ENCODE measurements at regions not wholly inside any gene's neighbourhood (a gene's known extent, or its start where the extent isn't known, plus 50 kb on each side); places are given as distances from the start of the nearest gene placed in this dataset.
"Not testable (repeated sequence)": the region's sequence is repeated elsewhere in the genome, so short reads cannot be mapped to it uniquely, and the experiment has no call there.

DNA sequence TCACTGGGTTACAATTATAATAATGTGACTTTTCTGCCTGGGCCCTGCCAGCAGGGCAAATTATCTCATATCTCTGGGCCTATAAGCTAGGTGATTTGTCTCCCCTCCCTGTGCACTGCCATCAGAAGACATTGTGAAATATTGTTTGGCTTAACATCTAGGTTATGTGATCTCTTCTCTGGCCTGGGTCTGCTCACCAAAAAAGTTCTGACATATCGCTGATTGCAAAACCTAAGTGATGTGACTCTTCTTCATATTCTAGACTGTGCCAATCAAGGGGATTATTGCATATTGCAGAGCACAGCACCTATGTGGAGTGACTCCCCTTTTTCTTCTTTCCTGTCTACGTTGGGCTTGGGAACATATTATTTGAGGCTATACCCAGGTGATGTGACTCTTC is 1123.1 kb upstream of the AMELY start:
- DNase-seq (ENCODE audit: low read depth in 1 of 2, low spot score in 1 of 2), result no peak
- H3K4me1 ChIP-seq (ENCODE audit: low read depth), result no peaks in the 10 kb centered on the region
- no peak overlapping the region for H3K27ac ChIP-seq
- no peak overlapping the region for H3K4me3 ChIP-seq
- TF ChIP-seq, protein P1, sequence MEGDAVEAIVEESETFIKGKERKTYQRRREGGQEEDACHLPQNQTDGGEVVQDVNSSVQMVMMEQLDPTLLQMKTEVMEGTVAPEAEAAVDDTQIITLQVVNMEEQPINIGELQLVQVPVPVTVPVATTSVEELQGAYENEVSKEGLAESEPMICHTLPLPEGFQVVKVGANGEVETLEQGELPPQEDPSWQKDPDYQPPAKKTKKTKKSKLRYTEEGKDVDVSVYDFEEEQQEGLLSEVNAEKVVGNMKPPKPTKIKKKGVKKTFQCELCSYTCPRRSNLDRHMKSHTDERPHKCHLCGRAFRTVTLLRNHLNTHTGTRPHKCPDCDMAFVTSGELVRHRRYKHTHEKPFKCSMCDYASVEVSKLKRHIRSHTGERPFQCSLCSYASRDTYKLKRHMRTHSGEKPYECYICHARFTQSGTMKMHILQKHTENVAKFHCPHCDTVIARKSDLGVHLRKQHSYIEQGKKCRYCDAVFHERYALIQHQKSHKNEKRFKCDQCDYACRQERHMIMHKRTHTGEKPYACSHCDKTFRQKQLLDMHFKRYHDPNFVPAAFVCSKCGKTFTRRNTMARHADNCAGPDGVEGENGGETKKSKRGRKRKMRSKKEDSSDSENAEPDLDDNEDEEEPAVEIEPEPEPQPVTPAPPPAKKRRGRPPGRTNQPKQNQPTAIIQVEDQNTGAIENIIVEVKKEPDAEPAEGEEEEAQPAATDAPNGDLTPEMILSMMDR (IDR thresholded peaks at IDR 0.05; ENCODE audit: low read depth, low read length), result no peak
- no peaks in the 10 kb centered on the region for H3K36me3 ChIP-seq
- H3K9me3 ChIP-seq (ENCODE audit: low read depth), result no peaks in the 10 kb centered on the region
- H3K27me3 ChIP-seq, result no peaks in the 10 kb centered on the region

GRCh38 chrY:8033200-8033599 is 1121.6 kb upstream of the AMELY start:
- Histone ChIP-seq H3K36me3 (no peaks in the 10 kb centered on the region), H3K4me1 (ENCODE audit: low read depth) (no peaks in the 10 kb centered on the region), H3K27me3 (no peaks in the 10 kb centered on the region), H3K4me3 (no peak overlapping the region), H3K9me3 (ENCODE audit: low read depth) (no peaks in the 10 kb centered on the region), H3K27ac (no peak overlapping the region)
- TF ChIP-seq, protein P1 (IDR thresholded peaks at IDR 0.05; ENCODE audit: low read depth, low read length), result no peak
- DNase-seq (ENCODE audit: low read depth in 1 of 2, low spot score in 1 of 2), result peak in 1 of 2 donors; percentile 11

DNA sequence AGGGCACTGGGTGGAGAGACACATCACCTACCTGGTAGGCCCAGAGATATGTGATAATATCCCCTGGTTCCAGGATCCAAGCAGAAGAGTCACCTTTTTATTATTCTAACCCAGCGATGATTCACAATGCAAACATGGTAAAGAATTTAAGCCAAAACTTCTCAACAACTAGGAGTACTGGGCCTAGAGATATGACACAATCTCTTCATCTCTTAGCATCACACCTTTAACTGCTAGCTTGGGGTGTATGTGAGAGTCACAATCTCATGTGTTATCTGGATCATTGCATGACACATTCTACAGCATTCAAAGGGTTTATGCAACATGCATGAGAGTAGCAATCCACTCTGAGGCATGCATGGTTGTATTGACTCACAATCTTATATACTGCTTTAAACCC is 1109.0 kb upstream of the AMELY start:
- no peaks in the 10 kb centered on the region for H3K36me3 ChIP-seq
- H3K9me3 ChIP-seq (ENCODE audit: low read depth), result no peaks in the 10 kb centered on the region
- no peak for DNase-seq (ENCODE audit: low read depth in 1 of 2, low spot score in 1 of 2)

DNA sequence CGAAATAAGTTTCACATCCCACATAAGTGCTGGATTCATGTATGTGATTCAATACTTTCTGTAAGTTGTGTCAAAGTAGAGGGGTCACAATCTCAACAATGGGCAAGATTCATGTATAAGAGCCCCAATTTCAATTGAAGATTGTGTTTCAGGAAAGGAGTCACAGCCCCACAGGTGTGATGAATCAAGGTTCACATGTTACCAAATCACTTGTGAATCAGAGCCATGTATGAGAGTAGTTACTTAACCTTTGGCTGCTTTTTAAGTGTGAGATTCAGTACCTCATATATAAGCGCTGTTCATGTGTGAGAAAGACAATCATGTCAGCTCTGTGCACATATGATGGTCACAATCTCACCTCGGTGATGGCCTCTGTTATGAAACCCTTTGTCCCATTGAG is 1100.0 kb upstream of the AMELY start:
- Histone ChIP-seq H3K36me3 (no peaks in the 10 kb centered on the region), H3K27ac (no peak overlapping the region), H3K9me3 (ENCODE audit: low read depth) (no peaks in the 10 kb centered on the region), H3K4me3 (no peak overlapping the region), H3K4me1 (ENCODE audit: low read depth) (no peaks in the 10 kb centered on the region), H3K27me3 (no peaks in the 10 kb centered on the region)
- TF ChIP-seq, protein P1 (IDR thresholded peaks at IDR 0.05; ENCODE audit: low read depth, low read length), result no peak
- no peak for DNase-seq (ENCODE audit: low read depth in 1 of 2, low spot score in 1 of 2)

More for the DNA sequence above, 1109.0 kb upstream of the AMELY start:
- Histone ChIP-seq H3K27ac (no peak overlapping the region), H3K4me3 (no peak overlapping the region), H3K4me1 (ENCODE audit: low read depth) (no peaks in the 10 kb centered on the region), H3K27me3 (no peaks in the 10 kb centered on the region)
- TF ChIP-seq, protein P1 (IDR thresholded peaks at IDR 0.05; ENCODE audit: low read depth, low read length), result no peak

DNA sequence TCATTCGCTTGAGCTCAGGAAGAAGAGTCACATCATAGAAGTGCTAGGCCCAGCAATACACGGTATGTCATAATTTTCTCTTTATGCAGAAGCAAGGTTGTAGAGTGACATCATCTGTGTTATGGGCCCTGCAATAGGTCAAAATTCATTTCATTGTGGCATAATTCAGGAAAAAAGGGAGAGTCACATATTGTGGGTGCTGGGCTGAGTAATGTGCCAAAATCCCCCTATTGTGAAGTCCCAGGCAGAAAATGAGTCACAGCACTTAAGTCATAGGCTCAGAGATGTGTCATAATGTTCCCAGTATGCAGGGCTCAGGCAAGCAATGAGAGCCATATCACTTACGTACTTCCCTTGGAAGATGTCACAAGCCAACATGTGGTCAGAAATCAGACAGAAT is 1092.6 kb upstream of the AMELY start:
- H3K9me3 ChIP-seq (ENCODE audit: low read depth), result no peaks in the 10 kb centered on the region
- H3K36me3 ChIP-seq, result no peaks in the 10 kb centered on the region
- TF ChIP-seq, protein P1 (IDR thresholded peaks at IDR 0.05; ENCODE audit: low read depth, low read length), result no peak
- DNase-seq (ENCODE audit: low read depth in 1 of 2, low spot score in 1 of 2), result peak in 1 of 2 donors; percentile 28
- no peaks in the 10 kb centered on the region for H3K27me3 ChIP-seq
- H3K4me1 ChIP-seq (ENCODE audit: low read depth), result no peaks in the 10 kb centered on the region
- H3K4me3 ChIP-seq, result no peak overlapping the region
- no peak overlapping the region for H3K27ac ChIP-seq

- TF ChIP-seq, protein P1 (IDR thresholded peaks at IDR 0.05; ENCODE audit: low read depth, low read length), result no peak
- Histone ChIP-seq H3K27me3 (no peaks in the 10 kb centered on the region), H3K27ac (no peak overlapping the region), H3K4me1 (ENCODE audit: low read depth) (no peaks in the 10 kb centered on the region), H3K9me3 (ENCODE audit: low read depth) (no peaks in the 10 kb centered on the region), H3K4me3 (no peak overlapping the region), H3K36me3 (no peaks in the 10 kb centered on the region)
- no peak for DNase-seq (ENCODE audit: low read depth in 1 of 2, low spot score in 1 of 2)
Measured at GRCh38 chrY:7996726-7997125, 1085.2 kb upstream of the AMELY start.

GRCh38 chrY:7994781-7995180 is 1083.2 kb upstream of the AMELY start:
- not testable (repeated sequence) for H3K36me3 ChIP-seq; DNase-seq (ENCODE audit: low read depth in 1 of 2, low spot score in 1 of 2); H3K27ac ChIP-seq; H3K9me3 ChIP-seq (ENCODE audit: low read depth); H3K4me3 ChIP-seq; H3K4me1 ChIP-seq (ENCODE audit: low read depth); H3K27me3 ChIP-seq

Measured in cardiac muscle cell (in vitro differentiated cells and primary cell).